NCI-H69 (cell line): ENCODE measurements at regions not wholly inside any gene's neighbourhood (a gene's known extent, or its start where the extent isn't known, plus 50 kb on each side); places are given as distances from the start of the nearest gene placed in this dataset.

ENCODE experiments used
- DNase-seq: peaks from one replicate; lab custom pipeline; 2025; lab: John Stamatoyannopoulos, UW

- no peak for DNase-seq
Measured at GRCh38 chr2:181149056-181149455, 168.7 kb downstream of the UBE2E3 start.

GRCh38 chr2:181152226-181152625, 171.8 kb downstream of the UBE2E3 start:
- peak; percentile 55 for DNase-seq

GRCh38 chr2:181152701-181153100, 172.3 kb downstream of the UBE2E3 start:
- DNase-seq: no peak

GRCh38 chr2:181153886-181154285, 173.5 kb downstream of the UBE2E3 start:
- DNase-seq: no peak

- DNase-seq: no peak
Measured at GRCh38 chr2:181157326-181157725, 176.9 kb downstream of the UBE2E3 start.

GRCh38 chr2:181158427-181158826, 178.0 kb downstream of the UBE2E3 start:
- no peak for DNase-seq

- DNase-seq: no peak
Measured at GRCh38 chr2:181161615-181162014, 181.2 kb downstream of the UBE2E3 start.

GRCh38 chr2:181163139-181163538, 182.7 kb downstream of the UBE2E3 start:
- DNase-seq: no peak

GRCh38 chr2:181163691-181164090, 183.3 kb downstream of the UBE2E3 start:
- no peak for DNase-seq

- no peak for DNase-seq
Measured at GRCh38 chr2:181164699-181165098, 184.3 kb downstream of the UBE2E3 start.

- DNase-seq: no peak
Measured at GRCh38 chr2:181165199-181165868, 184.9 kb downstream of the UBE2E3 start.

- no peak for DNase-seq
Measured at GRCh38 chr2:181169503-181169902, 189.1 kb downstream of the UBE2E3 start.

GRCh38 chr2:181170256-181170655, 189.9 kb downstream of the UBE2E3 start:
- no peak for DNase-seq

- no peak for DNase-seq
Measured at GRCh38 chr2:181172676-181173075, 192.3 kb downstream of the UBE2E3 start.

- peak; percentile 5 for DNase-seq
Measured at GRCh38 chr2:181174611-181175580, 194.5 kb downstream of the UBE2E3 start.

GRCh38 chr2:181176540-181176939, 196.1 kb downstream of the UBE2E3 start:
- DNase-seq: peak; percentile 18

GRCh38 chr2:181177376-181177775, 197.0 kb downstream of the UBE2E3 start:
- DNase-seq: no peak

GRCh38 chr2:181178130-181178529, 197.7 kb downstream of the UBE2E3 start:
- no peak for DNase-seq

GRCh38 chr2:181178823-181179412, 198.5 kb downstream of the UBE2E3 start:
- peak; percentile 20 for DNase-seq

GRCh38 chr2:181183878-181184542, 203.6 kb downstream of the UBE2E3 start:
- no peak for DNase-seq

GRCh38 chr2:181185421-181185820, 205.0 kb downstream of the UBE2E3 start:
- DNase-seq: no peak

GRCh38 chr2:181185948-181186347, 205.5 kb downstream of the UBE2E3 start:
- DNase-seq: peak; percentile 50
